Uterus (tissue), 2 donors: ENCODE measurements at regions not wholly inside any gene's neighbourhood (a gene's known extent, or its start where the extent isn't known, plus 50 kb on each side); places are given as distances from the start of the nearest gene placed in this dataset.

Experiments
- CTCF ChIP-seq, 4 experiments: fragments of 200-600 bp in 2 of 4; fragments of 450-650 bp in 2 of 4; sonication (generic) in 2 of 4; IDR thresholded peaks; one replicate each; pipeline ENCODE4 v1.5.1; 2016 to 2019; ENCODE audit warnings: antibody characterized with exemption in 4 of 4, mild to moderate bottlenecking in 2 of 4, moderate library complexity in 1 of 4
- POLR2A ChIP-seq, 2 donors: fragments of 450-650 bp; IDR thresholded peaks; one replicate each; pipeline ENCODE4 v1.6.1; 2016; ENCODE audit warnings: antibody characterized with exemption in 2 of 2, mild to moderate bottlenecking in 1 of 2, moderate library complexity in 1 of 2

- TF ChIP-seq POLR2A (IDR thresholded peaks at IDR 0.05), result no peak
- TF ChIP-seq CTCF (IDR thresholded peaks at IDR 0.05), result no peak
Measured at GRCh38 chr20:11981366-11981947, 63.8 kb downstream of the BTBD3 start.
